Activated CD4-positive, alpha-beta T cell treated with anti-CD3 and anti-CD28 coated beads, Interleukin-2, amount 50 U/mL, for 48 hours (primary cell): ENCODE measurements at regions not wholly inside any gene's neighbourhood (a gene's known extent, or its start where the extent isn't known, plus 50 kb on each side); places are given as distances from the start of the nearest gene placed in this dataset.
"Not testable (repeated sequence)": the region's sequence is repeated elsewhere in the genome, so short reads cannot be mapped to it uniquely, and the experiment has no call there.

Experiments
- DNase-seq, 2 experiments: peaks; one replicate each; pipeline ENCODE4 v3.0.0-alpha.2; 2020

DNA sequence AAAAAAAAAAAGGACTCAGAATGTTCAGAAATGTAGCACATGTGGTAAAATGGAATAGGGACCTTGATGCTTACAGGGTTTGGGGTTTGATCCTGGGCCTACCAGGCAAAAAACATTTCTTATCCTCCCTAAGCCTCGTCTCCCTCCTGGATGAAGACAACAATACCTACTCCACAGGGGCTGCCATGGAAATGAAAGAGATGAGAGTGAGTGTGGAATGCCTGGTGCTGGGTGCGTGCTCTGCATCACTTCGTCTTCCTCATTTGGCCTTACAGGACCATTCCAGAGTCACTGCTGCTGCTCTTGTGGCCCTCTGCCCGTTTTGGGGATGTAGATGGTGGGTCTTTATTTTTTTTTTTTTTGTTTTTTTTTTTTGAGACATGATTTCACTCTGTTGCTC lies 692.9 kb upstream of the EEF2KMT start:
- DNase-seq = no peak

DNA sequence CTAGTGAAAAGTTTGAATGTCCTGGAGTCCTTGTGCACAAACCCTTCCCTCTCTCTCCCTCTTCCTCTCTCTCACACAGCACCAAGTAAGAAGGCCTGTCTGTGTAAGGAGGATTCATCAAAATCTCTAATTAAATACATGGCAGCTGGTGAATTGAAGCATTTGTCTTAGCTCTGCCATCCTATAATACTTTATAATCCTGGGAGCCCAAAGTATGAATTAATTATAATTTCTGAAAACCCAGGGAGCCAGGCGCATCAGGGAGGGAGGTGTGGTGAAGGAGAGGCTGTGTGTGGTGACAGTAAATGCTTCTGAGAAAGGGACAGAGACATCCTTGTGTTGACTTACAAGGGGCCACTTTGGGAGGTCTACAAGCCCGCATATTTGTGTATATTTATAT lies 691.4 kb upstream of the EEF2KMT start:
- DNase-seq = no peak

DNA sequence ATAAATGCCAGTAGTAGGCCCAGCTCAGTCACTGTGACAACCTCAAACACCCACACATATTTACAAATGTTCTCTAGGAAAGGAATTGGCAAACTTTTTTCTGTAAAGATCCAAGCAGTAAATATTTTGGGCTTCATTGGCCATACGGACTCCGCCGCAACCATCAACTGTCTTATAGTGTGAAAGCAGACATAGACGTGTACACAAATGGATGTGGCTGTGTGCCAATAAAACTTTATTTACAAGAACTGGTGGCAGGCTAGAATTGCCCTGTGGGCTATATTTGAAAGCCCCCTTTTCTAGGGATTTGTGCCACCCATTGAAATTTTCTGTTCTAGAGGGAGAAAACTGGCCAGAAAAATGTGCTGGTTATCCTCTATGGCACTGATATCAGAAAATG lies 683.8 kb upstream of the EEF2KMT start:
- no peak for DNase-seq

DNA sequence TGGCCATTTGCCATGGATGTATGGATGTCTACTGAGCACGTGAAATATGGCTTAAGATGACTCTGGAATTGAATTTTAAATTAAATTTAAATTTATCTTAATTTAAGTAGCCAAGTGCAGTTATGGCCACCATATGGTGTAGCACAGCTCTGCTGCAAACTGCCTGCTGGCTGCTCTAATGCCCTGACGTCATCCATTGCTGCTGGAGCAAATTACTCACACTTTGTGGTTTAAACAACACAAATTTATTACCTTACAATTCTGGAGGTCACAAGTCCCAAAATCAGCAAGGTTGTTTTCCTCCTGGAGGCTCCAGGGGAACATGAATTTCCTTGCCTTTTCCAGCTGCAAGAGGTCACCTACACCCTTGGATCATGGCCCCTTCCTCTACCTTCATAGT lies 679.3 kb upstream of the EEF2KMT start:
- no peak for DNase-seq

DNA sequence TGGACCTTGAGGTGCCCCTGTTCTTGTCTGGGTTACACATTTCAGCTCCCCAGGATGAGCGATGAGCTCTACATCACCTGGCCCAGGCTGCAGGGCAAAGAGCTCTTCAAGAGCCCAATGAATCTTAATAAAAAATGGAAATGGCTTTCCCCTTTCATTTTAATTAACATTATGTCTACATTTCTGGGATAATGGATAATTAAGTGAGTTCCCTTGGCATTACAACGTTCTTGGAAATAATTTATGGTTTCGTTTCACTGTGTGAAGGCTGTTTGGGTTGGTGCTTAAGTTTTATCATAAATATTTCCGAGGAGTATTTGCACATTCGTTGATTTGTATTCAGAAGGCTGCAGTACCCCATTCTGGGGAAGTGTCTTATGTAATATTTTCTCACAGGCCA lies 678.3 kb upstream of the EEF2KMT start:
- DNase-seq = no peak

DNA sequence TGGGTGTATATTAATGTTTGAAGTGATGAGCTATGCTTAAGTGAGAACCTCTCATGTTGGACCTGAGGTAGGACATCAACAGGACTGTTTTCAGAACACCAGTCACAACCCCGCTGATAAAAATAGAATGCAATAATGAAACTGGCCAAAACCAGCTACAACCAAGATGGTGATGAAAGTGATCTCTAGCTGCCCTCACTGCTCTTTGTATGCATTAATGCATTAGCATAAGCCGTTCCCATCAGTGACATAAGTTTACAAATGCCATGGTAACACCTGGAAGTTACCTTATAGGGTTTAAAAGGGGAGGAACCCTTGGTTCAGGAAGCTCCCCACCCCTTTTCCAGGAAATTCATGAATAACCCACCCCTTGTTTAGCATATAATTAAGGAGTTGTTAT lies 672.5 kb upstream of the EEF2KMT start:
- no peak for DNase-seq

DNA sequence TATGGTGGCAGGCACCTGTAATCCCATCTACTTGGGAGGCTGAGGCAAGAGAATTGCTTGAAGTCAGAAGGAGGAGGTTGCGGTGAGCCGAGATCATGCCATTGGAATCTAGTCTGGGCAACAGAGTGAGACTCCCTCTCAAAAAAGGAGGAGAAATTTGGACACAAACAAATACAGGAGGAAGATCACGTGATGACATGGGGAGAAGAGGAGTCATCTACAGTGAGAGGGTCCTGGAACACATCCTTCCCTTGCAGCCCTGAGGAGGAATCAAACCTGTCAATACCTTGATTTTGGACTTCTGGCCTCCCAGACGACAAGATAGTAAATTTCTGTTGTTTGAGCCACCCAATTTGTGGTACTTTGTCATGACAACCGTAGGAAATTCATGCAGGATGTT lies 671.9 kb upstream of the EEF2KMT start:
- DNase-seq = no peak

DNA sequence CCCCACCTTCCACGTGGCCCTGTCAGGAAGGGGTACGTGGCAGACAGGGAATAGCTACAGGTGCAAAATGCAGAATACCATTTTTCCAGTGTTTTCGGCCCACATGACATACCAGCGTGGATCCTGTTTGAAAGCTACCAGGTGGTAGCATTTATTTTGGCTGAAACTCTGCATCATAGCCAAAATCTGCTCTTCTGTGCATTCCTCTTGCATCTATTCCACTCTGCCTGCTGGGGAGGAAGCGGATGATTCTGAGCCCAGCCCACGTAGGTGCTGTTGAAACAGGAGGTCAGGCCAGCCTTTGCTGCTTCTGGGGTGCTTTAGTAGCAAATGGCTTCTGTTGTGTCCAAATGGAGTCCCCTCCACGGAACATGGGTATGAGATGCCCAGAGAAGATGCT lies 670.9 kb upstream of the EEF2KMT start:
- DNase-seq = no peak

DNA sequence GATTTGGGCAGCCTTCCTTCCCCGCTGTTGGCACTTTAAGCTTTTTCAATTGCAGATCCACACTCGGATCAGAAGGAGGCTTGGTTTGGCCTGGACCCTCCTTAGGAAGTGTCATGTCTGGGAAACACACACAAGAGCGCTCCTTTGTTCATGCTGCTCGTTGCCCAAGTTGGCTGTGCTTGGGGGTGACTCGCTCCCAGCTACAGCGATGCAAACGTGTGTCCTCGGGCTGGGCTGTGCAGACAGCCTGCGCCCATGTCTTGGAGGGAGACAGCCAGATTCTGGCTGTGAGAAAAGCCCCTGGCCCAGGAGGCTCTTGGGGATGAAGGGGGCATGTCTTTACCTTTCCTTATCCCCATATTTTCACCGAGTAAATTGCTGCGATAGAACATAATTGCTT lies 665.6 kb upstream of the EEF2KMT start:
- no peak for DNase-seq

DNA sequence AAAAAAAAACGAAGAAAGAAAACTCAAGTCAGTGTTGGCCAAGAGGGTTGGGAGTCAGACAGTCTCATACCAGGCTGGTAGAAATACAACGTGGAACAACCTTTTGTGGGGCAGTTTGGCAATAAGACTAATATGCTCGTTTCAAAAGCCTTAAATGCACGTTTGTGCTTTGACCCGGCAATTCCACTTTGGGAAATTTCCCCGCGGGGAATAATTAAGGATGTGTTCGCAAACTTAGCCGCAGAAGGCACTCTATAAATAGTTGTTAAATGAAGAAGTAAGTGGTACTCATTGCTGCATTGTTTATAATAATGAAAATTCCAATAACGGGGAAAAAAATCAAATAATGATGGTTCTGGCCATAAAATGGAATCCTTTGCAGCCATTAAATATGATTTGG lies 664.8 kb upstream of the EEF2KMT start:
- DNase-seq = no peak

DNA sequence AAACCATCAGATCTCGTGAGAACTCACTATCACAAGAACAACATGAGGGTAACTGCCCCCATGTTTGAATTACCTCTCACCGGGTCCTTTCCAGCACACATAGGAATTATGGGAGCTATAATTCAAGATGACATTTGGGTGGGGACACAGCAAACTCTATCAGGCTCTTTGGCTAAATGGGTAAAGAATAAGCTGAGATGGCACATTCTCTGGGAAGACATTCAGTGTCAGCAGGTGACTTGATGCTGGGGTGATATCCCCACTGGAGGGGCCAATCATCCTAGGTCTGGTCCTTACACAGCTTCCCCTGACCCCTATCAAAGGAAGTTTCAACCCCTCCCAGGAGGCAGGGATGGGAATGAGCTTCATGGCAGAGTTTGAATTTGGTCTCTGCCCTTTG lies 664.0 kb upstream of the EEF2KMT start:
- DNase-seq = no peak

DNA sequence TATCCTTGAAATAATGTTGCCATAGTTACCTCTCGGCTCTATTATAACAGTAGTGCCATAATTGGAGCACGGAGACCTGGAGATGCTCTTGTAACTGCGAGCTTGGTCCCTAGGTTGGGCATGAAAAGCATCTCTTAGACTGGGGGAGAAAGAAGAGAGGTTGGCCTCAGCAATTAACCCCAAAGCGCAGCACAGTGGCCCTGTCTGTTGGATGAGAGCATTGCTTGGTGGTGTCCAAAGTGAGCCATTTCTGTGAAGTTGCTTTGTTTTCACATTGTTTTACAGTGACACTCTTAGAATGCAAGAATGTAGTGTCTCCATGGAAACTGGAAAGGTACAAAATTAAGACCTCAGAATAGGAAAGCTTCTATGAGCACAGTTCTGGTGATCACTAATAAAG lies 660.7 kb upstream of the EEF2KMT start:
- DNase-seq = no peak

DNA sequence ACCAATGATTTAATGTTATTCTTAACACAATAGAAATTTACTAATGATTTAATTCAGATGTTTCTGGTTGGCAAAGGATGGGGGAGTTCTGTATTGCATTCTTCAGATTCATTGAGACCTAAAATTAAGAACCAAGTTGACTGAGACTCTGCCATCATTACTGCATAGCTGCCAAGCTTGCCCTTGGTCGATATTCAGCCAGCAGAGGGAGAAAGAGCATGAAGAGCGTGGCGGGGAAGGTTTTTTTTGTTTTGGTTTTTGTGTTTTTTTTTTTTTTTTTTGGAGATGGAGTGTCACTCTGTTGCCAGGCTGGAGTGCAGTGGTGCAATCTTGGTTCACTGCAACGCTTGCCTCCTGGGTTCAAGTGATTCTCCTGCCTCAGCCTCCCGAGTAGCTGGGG lies 659.4 kb upstream of the EEF2KMT start:
- no peak for DNase-seq

DNA sequence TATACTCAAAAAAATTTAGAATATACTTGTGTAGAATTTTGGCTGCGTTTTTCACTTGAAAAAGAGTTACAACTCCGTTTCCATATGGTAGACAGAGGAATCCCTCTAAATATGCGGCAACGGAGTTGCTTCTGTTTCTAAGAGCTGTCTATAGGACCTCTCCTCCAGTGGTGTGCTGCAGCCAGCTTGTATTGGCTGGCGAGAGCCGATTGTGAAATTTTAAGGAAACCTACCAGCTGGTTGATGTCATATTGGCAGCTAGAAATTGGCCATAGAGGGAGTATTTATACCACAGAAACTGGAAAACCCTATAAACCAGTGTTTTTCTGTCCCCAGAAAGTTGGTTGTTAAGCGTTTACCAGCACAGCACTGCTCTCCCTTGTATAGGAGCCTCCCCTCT lies 655.8 kb upstream of the EEF2KMT start:
- no peak for DNase-seq

DNA sequence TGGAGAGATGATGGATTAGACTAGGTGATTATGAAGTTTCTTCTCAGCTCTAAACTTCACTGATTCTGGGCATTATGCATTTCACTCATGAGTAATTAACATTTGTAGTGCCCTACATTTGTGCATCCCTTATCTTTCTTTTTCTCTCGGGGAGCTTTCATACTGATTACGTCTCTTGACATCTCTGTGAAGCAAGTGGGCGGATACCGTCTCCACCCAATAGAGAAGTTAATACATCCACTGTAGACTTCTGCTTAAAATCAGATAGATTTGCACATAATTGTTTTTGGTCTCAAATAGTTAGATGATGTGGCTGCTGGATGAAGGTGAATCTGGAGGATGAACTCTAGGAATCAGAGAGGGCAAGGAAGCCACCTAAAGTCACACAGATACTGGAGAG lies 653.6 kb upstream of the EEF2KMT start:
- no peak for DNase-seq

DNA sequence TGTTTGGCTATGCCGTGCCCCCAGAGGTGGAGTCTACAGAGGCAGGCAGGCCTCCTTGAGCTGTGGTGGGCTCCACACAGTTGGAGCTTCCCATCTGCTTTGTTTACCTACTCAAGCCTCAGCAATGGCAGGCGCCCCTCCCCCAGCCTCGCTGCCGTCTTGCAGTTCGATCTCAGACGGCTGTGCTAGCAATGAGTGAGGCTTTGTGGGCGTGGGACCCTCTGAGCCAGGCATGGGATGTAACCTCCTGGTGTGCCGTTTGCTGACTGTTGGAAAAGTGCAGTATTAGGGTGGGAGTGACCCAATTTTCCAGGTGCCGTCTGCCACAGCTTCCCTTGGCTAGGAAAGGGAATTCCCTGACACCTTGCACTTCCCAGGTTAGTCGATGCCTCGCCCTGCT lies 652.8 kb upstream of the EEF2KMT start:
- not testable (repeated sequence) for DNase-seq

DNA sequence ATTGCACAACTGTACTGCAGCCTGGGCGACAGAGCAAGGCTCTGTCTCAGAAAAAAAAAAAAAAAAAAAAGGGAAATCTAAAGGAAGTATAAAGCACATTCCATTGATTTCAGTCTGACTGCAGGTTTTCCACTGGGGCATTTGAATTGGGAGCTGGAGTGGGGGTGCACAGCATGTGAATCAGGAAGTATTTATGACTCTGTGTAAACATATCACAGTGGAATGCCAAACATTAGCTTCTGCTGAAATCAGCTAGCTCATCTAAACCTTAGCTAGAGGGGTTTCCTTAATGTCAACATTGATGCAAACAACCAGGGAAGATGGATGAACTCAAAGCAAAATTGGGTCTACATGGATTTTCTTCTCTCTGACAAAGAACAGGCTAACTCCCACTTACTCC lies 641.0 kb upstream of the EEF2KMT start:
- DNase-seq = no peak

DNA sequence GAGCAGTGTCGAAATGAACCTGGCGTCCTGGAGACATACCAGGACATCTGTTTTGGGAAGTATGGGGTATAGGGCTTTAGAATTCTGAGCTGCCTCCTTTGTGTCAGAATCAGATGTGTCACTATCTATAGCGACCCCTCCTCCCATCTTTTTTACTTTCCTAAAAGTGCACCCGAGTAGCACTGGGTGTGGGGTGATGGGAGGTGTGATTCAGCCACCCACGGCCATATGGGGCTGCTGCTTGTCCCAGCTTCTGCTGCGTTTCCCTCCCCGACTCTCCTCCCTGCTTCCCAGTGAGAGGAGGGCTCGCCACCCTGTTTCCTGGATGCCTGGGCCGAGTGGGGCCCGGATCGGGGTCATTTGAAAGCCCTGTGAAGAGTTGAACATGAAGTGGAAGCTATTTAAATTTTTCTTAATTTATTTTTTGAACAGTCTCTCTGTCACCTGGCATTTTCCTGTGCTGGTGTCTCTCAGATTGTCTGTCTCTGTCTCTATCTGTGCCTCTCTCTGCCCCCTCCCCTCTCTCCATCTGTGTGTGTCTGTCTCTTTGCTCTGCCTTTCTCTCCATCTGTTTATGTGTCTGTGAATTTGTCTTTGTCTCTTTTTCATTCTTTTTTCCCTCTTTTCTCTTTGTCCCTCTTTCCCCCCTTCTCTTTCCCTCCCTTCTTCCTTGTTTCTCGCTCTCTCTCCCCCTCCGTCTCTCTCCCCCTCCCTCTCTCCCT lies 638.8 kb upstream of the EEF2KMT start:
- DNase-seq = no peak

DNA sequence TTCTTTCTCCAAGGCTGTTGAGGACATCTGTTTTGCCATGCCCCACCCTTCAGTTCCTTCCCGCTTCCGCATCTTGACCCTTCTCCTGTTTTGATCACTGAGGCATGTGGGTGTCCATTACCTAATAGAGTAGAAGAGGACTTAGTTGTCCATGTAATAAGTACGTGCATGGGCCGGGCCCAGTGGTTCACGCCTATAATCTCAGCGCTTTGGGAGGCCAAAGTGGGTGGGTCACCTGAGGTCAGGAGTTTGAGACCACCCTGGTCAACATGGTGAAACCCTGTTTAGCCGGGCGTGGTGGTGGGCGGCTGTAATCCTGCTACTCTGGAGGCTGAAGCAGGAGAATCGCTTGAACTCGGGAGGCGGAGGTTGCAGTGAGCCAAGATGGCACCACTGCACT lies 637.8 kb upstream of the EEF2KMT start:
- DNase-seq = no peak

DNA sequence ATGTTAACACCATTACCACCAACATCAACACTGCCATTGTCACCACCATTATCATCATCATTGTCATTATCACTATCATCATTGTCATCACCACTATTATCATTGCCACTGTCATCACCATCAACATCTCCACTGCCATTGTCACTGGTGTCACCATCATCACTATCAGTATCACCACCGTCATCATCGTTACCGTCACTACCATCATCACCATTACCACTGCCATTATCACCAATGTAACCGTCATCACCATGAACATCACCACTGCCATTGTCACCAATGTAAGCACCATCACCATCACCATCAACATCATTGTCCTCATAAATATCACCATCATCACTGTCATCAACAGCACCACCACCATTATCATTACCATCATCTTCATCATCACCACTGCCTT lies 633.2 kb upstream of the EEF2KMT start:
- DNase-seq = no peak

DNA sequence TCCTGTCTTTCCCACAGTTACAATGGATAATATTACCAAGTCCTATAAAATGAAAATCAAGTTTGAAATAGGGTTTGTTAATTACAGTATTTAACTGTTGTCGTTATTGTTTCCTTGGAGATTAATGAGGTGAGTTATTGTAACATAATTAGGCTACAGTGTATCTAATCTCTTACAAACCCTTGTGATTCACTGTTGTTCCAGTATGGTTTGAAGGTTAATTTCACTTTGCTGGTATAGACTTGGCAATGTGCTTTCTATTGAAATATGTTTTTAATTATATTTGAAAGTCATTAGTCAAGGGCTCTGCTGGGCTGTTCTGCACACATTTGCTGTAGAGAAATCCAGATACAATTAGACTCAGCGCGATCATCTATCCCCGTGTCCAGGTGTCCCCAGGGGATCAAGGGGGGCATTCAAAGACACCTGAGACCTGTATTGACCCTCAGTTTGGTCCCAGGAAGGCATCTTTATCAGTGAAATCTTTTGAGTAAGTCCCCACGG lies 624.6 kb upstream of the EEF2KMT start:
- no peak for DNase-seq

DNA sequence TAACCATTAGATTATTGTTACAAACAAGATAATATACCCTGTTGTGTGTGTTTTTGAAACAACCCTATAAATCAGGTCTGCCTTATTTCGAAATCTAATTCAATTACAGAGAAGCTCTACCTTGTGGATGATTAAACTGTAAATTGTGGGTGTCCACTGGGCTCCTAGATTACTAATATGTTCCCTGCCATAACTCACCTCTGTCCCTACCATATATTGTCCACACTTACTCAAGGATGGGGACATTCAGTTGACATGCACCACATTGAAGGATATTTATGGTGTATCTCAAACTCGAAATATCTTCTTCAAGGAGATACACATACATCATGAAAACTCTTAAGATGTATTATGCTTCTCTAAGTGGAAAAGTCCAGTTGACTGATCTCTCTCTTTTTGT lies 617.6 kb upstream of the EEF2KMT start:
- DNase-seq = no peak

DNA sequence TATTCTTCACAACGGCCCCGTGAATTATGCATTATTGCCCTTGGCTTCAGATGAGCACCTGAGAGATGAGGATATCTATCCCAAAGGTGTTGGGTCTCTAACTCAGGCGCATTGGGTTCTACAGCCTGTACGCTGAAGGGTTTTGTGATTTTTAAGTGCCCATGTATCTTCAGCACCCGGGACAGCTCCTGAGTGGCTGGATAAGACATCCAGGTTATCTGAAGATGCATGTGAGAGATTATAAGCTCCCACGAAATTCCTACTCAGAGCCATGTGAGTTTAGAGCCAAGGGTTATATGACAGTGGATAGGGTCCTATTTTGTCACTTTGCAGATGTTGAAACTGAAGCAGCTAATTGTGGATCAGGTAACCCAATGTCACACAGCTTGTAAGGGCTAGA lies 612.3 kb upstream of the EEF2KMT start:
- no peak for DNase-seq

DNA sequence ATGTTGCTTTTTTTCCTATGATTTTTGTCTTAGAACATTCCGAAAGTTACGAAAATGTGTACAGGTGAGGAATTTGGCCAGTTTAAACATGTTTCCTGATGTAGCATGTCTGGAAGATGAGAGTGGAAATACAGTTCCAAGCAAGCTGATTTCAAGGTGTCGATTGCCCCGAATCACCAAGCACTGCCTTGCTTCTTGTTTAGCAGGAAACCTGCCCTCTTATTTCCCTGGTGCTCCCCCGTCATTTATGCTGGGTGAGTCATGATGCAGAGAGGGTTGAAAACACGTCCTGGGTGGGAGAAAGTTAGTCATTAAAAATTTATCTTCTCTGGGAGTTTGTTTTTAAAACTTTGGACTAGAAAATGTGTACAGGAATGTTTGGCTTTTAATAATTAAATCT lies 608.6 kb upstream of the EEF2KMT start:
- DNase-seq = no peak

DNA sequence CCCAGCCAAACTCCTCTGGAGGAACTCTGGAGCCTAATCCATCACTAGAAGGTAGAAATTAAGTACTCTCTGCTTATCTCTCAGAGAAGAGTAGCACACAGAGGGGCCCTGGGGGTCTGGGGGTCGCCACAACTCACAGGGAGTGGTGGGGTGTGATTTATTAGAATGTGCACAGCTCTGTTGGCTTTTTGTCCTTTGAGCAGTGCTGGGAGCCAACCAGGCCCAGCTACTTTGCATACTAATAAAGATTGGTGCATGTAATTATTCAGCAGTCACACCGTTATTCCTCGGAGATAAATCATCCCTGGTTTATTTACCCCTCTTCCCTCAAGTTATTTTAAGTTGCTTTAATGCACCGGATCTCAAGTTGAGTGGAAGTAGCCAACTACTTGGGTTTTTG lies 606.7 kb upstream of the EEF2KMT start:
- no peak for DNase-seq

DNA sequence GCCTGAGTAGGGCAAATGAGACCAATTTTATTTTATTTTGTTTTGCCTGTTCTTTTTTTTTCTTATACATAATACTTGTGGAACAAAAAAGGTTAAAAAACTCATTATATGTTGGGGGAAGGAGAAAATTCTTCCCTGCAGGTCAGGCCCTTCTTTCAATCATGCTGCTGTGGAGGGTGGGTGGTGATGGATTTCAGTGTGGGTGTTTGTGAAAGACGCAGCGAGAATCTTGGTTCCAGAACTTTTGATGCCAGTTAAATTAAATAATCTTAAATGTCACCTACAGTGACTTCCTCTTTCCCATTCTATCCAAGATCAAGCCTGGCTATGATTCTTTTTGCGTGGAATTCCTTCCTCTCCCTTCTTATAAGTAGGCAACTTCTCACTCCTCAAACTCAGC lies 595.8 kb upstream of the EEF2KMT start:
- no peak for DNase-seq
